Colonic mucosa (tissue), 4 donors: ENCODE measurements at regions not wholly inside any gene's neighbourhood (a gene's known extent, or its start where the extent isn't known, plus 50 kb on each side); places are given as distances from the start of the nearest gene placed in this dataset.
A peak's percentile ranks its signal among the peaks of the same experiment; 100 is the strongest.

ENCODE experiments used
- DNase-seq: peaks from one replicate; pipeline ENCODE4 v3.0.0-alpha.2; 2020
- H3K27ac ChIP-seq: fragments of 200-600 bp; one replicate; pipeline ENCODE4 v1.8.0; 2021
- H3K27me3 ChIP-seq: fragments of 200-600 bp; one replicate; pipeline ENCODE4 v1.8.0; 2021
- H3K36me3 ChIP-seq: fragments of 200-600 bp; one replicate; pipeline ENCODE4 v1.8.0; 2021
- H3K4me1 ChIP-seq: fragments of 200-600 bp; one replicate; pipeline ENCODE4 v1.8.0; 2021; ENCODE audit warnings: mild to moderate bottlenecking
- H3K4me3 ChIP-seq: fragments of 200-600 bp; one replicate; pipeline ENCODE4 v1.8.0; 2021
- H3K9ac ChIP-seq, 2 donors: one replicate each; pipeline ENCODE4 v1.7.0; 2013; ENCODE audit warnings: control low read depth in 2 of 2, low read depth in 2 of 2, low read length in 2 of 2
- H3K9me3 ChIP-seq: fragments of 200-600 bp; one replicate; pipeline ENCODE4 v1.8.0; 2021
- intact Hi-C: fragments of 100-400 bp; cut with DNase I; formaldehyde crosslinking; loops from one replicate; pipeline ENCODE4 v1.14.1; 2022
- TF ChIP-seq, protein P1 (sequence below): fragments of 200-600 bp; IDR thresholded peaks from one replicate; pipeline ENCODE4 v1.8.0; 2022; ENCODE audit warnings: antibody characterized with exemption, mild to moderate bottlenecking
- donor health status: healthy.
- donor health status: DM: no; HTN: no; CAD: no.
- donor health status: DM: no; HTN: no; CAD: no.

DNA sequence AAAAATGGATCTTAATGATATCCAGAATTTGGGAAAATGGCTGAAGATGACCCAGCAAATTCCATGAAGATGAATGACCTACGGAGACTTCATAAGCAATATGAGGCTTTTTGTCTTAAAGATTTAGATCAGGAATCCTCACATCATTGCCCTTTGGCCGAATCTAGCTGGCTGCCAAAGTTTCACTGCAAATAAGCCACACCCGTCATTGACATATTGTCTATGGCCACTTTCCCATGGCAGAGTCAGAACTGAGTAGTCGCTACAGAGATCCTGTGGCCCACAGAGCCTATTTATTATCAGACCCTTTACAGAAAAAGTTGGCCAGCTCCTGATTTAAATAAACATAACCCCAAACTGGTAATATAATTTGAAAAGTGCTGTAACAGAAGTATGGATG, 307.4 kb upstream of the RARB start:
- no peak overlapping the region for H3K9ac ChIP-seq
- no peak overlapping the region for H3K27ac ChIP-seq
- DNase-seq: peak; percentile 78
- H3K4me3 ChIP-seq: no peak overlapping the region
- no peaks in the 10 kb centered on the region for H3K36me3 ChIP-seq
- no peaks in the 10 kb centered on the region for H3K4me1 ChIP-seq
- intact Hi-C loops: no loop called here
- no peaks in the 10 kb centered on the region for H3K27me3 ChIP-seq
- H3K9me3 ChIP-seq: no peaks in the 10 kb centered on the region
- TF ChIP-seq, protein P1, sequence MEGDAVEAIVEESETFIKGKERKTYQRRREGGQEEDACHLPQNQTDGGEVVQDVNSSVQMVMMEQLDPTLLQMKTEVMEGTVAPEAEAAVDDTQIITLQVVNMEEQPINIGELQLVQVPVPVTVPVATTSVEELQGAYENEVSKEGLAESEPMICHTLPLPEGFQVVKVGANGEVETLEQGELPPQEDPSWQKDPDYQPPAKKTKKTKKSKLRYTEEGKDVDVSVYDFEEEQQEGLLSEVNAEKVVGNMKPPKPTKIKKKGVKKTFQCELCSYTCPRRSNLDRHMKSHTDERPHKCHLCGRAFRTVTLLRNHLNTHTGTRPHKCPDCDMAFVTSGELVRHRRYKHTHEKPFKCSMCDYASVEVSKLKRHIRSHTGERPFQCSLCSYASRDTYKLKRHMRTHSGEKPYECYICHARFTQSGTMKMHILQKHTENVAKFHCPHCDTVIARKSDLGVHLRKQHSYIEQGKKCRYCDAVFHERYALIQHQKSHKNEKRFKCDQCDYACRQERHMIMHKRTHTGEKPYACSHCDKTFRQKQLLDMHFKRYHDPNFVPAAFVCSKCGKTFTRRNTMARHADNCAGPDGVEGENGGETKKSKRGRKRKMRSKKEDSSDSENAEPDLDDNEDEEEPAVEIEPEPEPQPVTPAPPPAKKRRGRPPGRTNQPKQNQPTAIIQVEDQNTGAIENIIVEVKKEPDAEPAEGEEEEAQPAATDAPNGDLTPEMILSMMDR: no peak

DNA sequence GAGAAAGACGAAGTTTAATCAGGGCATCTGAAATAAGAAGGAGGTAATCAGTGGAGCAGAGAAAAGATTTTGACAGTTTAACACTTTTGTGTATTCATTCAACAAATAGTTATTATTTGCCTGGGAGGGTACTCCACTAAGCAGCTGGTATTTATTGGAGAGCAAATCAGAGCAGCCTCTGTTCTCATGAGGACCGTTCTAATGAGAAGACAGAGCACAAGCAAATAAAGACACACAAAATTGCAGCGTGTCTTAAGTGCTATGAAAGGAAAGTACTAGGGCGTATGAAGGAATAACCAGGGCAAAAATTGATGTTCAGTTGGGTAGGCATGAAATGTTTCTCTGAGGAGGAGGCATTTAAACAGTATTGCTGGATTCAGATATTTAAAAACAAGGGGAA, 302.9 kb upstream of the RARB start:
- TF ChIP-seq, protein P1: no peak
- Histone ChIP-seq H3K9ac (no peak overlapping the region), H3K27ac (no peak overlapping the region), H3K27me3 (no peaks in the 10 kb centered on the region), H3K9me3 (no peaks in the 10 kb centered on the region), H3K36me3 (no peaks in the 10 kb centered on the region), H3K4me3 (no peak overlapping the region), H3K4me1 (no peaks in the 10 kb centered on the region)
- DNase-seq: no peak
- intact Hi-C loops: no loop called here

- H3K9me3 ChIP-seq: no peaks in the 10 kb centered on the region
- H3K4me1 ChIP-seq: no peaks in the 10 kb centered on the region
- TF ChIP-seq, protein P1: no peak
- H3K9ac ChIP-seq: no peak overlapping the region
- H3K27ac ChIP-seq: no peak overlapping the region
- intact Hi-C loops: no loop called here
- no peak for DNase-seq
- no peaks in the 10 kb centered on the region for H3K27me3 ChIP-seq
- H3K36me3 ChIP-seq: no peaks in the 10 kb centered on the region
- no peak overlapping the region for H3K4me3 ChIP-seq
Measured at GRCh38 chr3:25128735-25129134, 299.3 kb upstream of the RARB start.

- Histone ChIP-seq H3K27me3 (no peaks in the 10 kb centered on the region), H3K4me3 (no peak overlapping the region), H3K27ac (no peak overlapping the region), H3K9ac (no peak overlapping the region), H3K36me3 (no peaks in the 10 kb centered on the region), H3K4me1 (no peaks in the 10 kb centered on the region), H3K9me3 (no peaks in the 10 kb centered on the region)
- DNase-seq: no peak
- TF ChIP-seq, protein P1: no peak
- intact Hi-C loops: no loop called here
Measured at GRCh38 chr3:25130724-25131520, 297.1 kb upstream of the RARB start.

- Histone ChIP-seq H3K4me1 (no peaks in the 10 kb centered on the region), H3K9ac (no peak overlapping the region), H3K9me3 (no peaks in the 10 kb centered on the region), H3K36me3 (no peaks in the 10 kb centered on the region), H3K27me3 (no peaks in the 10 kb centered on the region), H3K27ac (no peak overlapping the region), H3K4me3 (no peak overlapping the region)
- TF ChIP-seq, protein P1: no peak
- intact Hi-C loops: no loop called here
- no peak for DNase-seq
Measured at GRCh38 chr3:25133588-25133987, 294.5 kb upstream of the RARB start.
